Endodermal cell (in vitro differentiated cells): ENCODE measurements at regions not wholly inside any gene's neighbourhood (a gene's known extent, or its start where the extent isn't known, plus 50 kb on each side); places are given as distances from the start of the nearest gene placed in this dataset.

ENCODE experiments used
- DNase-seq: peaks from one replicate; pipeline ENCODE4 v3.0.0-alpha.2; 2017
- H3K27ac ChIP-seq: 2 replicates; pipeline ENCODE4 v1.5.1; 2013; ENCODE audit warnings: mild to moderate bottlenecking, low read depth, low read length, moderate library complexity
- H3K27me3 ChIP-seq: 2 replicates; pipeline ENCODE4 v1.6.1; 2013; ENCODE audit warnings: mild to moderate bottlenecking, low read length, moderate library complexity; ENCODE audit not compliant: insufficient read depth, control insufficient read depth, poor library complexity, severe bottlenecking
- H3K36me3 ChIP-seq: 2 replicates; pipeline ENCODE4 v1.7.0; 2013; ENCODE audit warnings: mild to moderate bottlenecking, low read length, moderate library complexity; ENCODE audit not compliant: control insufficient read depth, insufficient read depth
- H3K4me1 ChIP-seq: one replicate; pipeline ENCODE4 v1.7.0; 2013; ENCODE audit warnings: low read length; ENCODE audit not compliant: control insufficient read depth, insufficient read depth
- H3K4me3 ChIP-seq: 2 replicates; pipeline ENCODE4 v1.5.1; 2013; ENCODE audit warnings: mild to moderate bottlenecking, low read length, moderate library complexity
- H3K9ac ChIP-seq: 2 replicates; pipeline ENCODE4 v1.6.1; 2013; ENCODE audit warnings: mild to moderate bottlenecking, low read length, moderate library complexity; ENCODE audit not compliant: poor library complexity, severe bottlenecking; ENCODE audit errors: extremely low read depth
- H3K9me3 ChIP-seq: 2 replicates; pipeline ENCODE4 v1.6.1; 2013; ENCODE audit warnings: mild to moderate bottlenecking, low read length, moderate library complexity; ENCODE audit not compliant: control insufficient read depth
- H3K27ac Mint-ChIP-seq: 2 replicates; pipeline ENCODE4 v1.8.0; 2020; ENCODE audit warnings: mixed read lengths
- H3K27me3 Mint-ChIP-seq: 2 replicates; pipeline ENCODE4 v1.8.0; 2021; ENCODE audit warnings: mild to moderate bottlenecking, mixed read lengths; ENCODE audit not compliant: insufficient read depth
- H3K36me3 Mint-ChIP-seq: 2 replicates; pipeline ENCODE4 v1.8.0; 2020; ENCODE audit warnings: low read depth, mixed read lengths
- H3K4me1 Mint-ChIP-seq: 2 replicates; pipeline ENCODE4 v1.8.0; 2020; ENCODE audit warnings: mixed read lengths
- H3K4me3 Mint-ChIP-seq: 2 replicates; pipeline ENCODE4 v1.8.0; 2020; ENCODE audit warnings: mild to moderate bottlenecking, moderate library complexity, mixed read lengths
- H3K9me3 Mint-ChIP-seq: 2 replicates; pipeline ENCODE4 v1.8.0; 2020; ENCODE audit warnings: mild to moderate bottlenecking, mixed read lengths
- WGBS, 2 experiments: methylation state at CpG; one replicate each; pipeline versions ENCODE4 v1.1.5 to v1.1.7; 2013; ENCODE audit warnings: missing lambda C conversion rate in 2 of 2, mixed read lengths in 1 of 2; ENCODE audit not compliant: insufficient coverage in 1 of 2, insufficient read length in 1 of 2; 5-methylcytosine and 5-hydroxymethylcytosine counted together
- TF ChIP-seq, protein P1 (sequence below): fragments of 200-600 bp; sonication (generic); conservative IDR thresholded peaks from 2 replicates; pipeline ENCODE4 v1.5.0; 2021; ENCODE audit warnings: antibody characterized with exemption, mild to moderate bottlenecking

GRCh38 chr11:32039149-32039548, 51.7 kb upstream of the RCN1 start:
- Histone ChIP-seq H3K4me1 (no peaks in the 10 kb centered on the region), H3K9ac (no peak overlapping the region), H3K9me3 (no peaks in the 10 kb centered on the region), H3K27me3 (no peaks in the 10 kb centered on the region), H3K27ac (no peak overlapping the region), H3K4me3 (no peak overlapping the region), H3K36me3 (no peaks in the 10 kb centered on the region)
- TF ChIP-seq, protein P1, sequence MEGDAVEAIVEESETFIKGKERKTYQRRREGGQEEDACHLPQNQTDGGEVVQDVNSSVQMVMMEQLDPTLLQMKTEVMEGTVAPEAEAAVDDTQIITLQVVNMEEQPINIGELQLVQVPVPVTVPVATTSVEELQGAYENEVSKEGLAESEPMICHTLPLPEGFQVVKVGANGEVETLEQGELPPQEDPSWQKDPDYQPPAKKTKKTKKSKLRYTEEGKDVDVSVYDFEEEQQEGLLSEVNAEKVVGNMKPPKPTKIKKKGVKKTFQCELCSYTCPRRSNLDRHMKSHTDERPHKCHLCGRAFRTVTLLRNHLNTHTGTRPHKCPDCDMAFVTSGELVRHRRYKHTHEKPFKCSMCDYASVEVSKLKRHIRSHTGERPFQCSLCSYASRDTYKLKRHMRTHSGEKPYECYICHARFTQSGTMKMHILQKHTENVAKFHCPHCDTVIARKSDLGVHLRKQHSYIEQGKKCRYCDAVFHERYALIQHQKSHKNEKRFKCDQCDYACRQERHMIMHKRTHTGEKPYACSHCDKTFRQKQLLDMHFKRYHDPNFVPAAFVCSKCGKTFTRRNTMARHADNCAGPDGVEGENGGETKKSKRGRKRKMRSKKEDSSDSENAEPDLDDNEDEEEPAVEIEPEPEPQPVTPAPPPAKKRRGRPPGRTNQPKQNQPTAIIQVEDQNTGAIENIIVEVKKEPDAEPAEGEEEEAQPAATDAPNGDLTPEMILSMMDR = no peak
- no peaks in the 10 kb centered on the region for H3K36me3 Mint-ChIP-seq
- WGBS, 2 experiments = 94 to 100% methylated on average over 1 of the region's 1 CpG
- H3K9me3 Mint-ChIP-seq = no peaks in the 10 kb centered on the region
- H3K4me1 Mint-ChIP-seq = no peaks in the 10 kb centered on the region
- no peak overlapping the region for H3K4me3 Mint-ChIP-seq
- H3K27ac Mint-ChIP-seq = no peak overlapping the region
- DNase-seq = no peak
- peaks cover 2% of the 10 kb centered on the region for H3K27me3 Mint-ChIP-seq

- TF ChIP-seq, protein P1 = no peak
- H3K4me1 ChIP-seq = no peaks in the 10 kb centered on the region
- no peaks in the 10 kb centered on the region for H3K36me3 ChIP-seq
- DNase-seq = no peak
- H3K9me3 ChIP-seq = no peaks in the 10 kb centered on the region
- H3K9me3 Mint-ChIP-seq = no peaks in the 10 kb centered on the region
- H3K4me1 Mint-ChIP-seq = no peaks in the 10 kb centered on the region
- no peaks in the 10 kb centered on the region for H3K36me3 Mint-ChIP-seq
- no peak overlapping the region for H3K27ac ChIP-seq
- no peak overlapping the region for H3K9ac ChIP-seq
- H3K4me3 ChIP-seq = no peak overlapping the region
- H3K27ac Mint-ChIP-seq = no peak overlapping the region
- 95 to 100% methylated on average over 2 of the region's 2 CpGs for WGBS, 2 experiments
- H3K27me3 ChIP-seq = peaks cover 4% of the 10 kb centered on the region
- no peak overlapping the region for H3K4me3 Mint-ChIP-seq
- H3K27me3 Mint-ChIP-seq = peaks cover 2% of the 10 kb centered on the region
Measured at GRCh38 chr11:32034680-32035079, 56.2 kb upstream of the RCN1 start.

DNA sequence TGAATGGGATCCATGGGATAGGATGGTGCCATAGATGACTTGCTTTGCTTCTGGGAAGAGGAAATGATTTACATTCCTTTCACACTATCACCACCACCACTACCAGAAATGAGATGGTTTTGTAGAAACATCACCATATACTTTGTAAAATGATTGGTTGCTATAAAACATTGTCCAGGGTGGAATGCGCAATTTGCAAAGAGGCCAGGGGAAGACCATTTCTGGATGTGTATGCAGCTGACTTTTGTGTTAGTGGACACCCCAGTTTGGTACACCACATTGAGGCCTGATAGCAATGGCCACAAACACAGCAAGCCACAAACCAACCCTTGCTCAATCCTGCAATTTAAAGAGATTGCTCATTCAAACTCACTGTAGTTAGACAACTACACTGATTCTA, 56.7 kb upstream of the RCN1 start:
- Histone ChIP-seq H3K4me1 (no peaks in the 10 kb centered on the region), H3K4me3 (no peak overlapping the region), H3K9ac (no peak overlapping the region), H3K9me3 (no peaks in the 10 kb centered on the region), H3K27me3 (peaks cover 4% of the 10 kb centered on the region), H3K27ac (no peak overlapping the region), H3K36me3 (no peaks in the 10 kb centered on the region)
- Mint-ChIP-seq H3K36me3 (no peaks in the 10 kb centered on the region), H3K27ac (no peak overlapping the region), H3K27me3 (peaks cover 2% of the 10 kb centered on the region), H3K9me3 (no peaks in the 10 kb centered on the region), H3K4me1 (no peaks in the 10 kb centered on the region), H3K4me3 (no peak overlapping the region)
- TF ChIP-seq, protein P1 = no peak
- no peak for DNase-seq
- 100% methylated on average over 1 of the region's 1 CpG for WGBS, 2 experiments
